DND-41 (cell line): ENCODE measurements at regions not wholly inside any gene's neighbourhood (a gene's known extent, or its start where the extent isn't known, plus 50 kb on each side); places are given as distances from the start of the nearest gene placed in this dataset.

Experiments
- ATAC-seq: fragments of 200-7000 bp; cut with Tn5 transposase; 3 replicates; pipeline ENCODE4 v1.9.1; 2021; ENCODE audit warnings: low read depth; ENCODE audit not compliant: insufficient read depth
- DNase-seq: peaks from one replicate; pipeline ENCODE4 v3.0.0-alpha.2; 2020
- H2AFZ ChIP-seq: 2 replicates; pipeline ENCODE4 v1.6.0; 2012; ENCODE audit warnings: low read depth, low read length
- H3K27ac ChIP-seq: 2 replicates; pipeline ENCODE4 v1.5.1; 2012; ENCODE audit warnings: low read length, inconsistent platforms
- H3K27me3 ChIP-seq: fragments of 200-600 bp; sonication (generic); 2 replicates; pipeline ENCODE4 v1.6.0; 2012; ENCODE audit warnings: low read length, mild to moderate bottlenecking, inconsistent platforms; ENCODE audit not compliant: insufficient read depth, poor library complexity
- H3K36me3 ChIP-seq: 2 replicates; pipeline ENCODE4 v1.5.1; 2012; ENCODE audit warnings: low read length, inconsistent platforms; ENCODE audit not compliant: insufficient read depth
- H3K4me1 ChIP-seq: 2 replicates; pipeline ENCODE4 v1.5.1; 2012; ENCODE audit warnings: mild to moderate bottlenecking, low read length; ENCODE audit not compliant: insufficient read depth
- H3K4me2 ChIP-seq: 2 replicates; pipeline ENCODE4 v1.6.0; 2012; ENCODE audit warnings: mild to moderate bottlenecking, moderate library complexity, low read length, inconsistent platforms; ENCODE audit not compliant: insufficient read depth
- H3K4me3 ChIP-seq, 2 experiments: fragments of 200-600 bp in 1 of 2; shearing (Covaris generic) in 1 of 2; 2 replicates each; pipeline ENCODE4 v1.5.1; 2012 to 2016; ENCODE audit warnings: inconsistent platforms in 2 of 2, low read length in 2 of 2, mild to moderate bottlenecking in 2 of 2, low read depth in 1 of 2, moderate library complexity in 1 of 2
- H3K79me2 ChIP-seq: 2 replicates; pipeline ENCODE4 v1.6.0; 2012; ENCODE audit warnings: low read length, inconsistent platforms; ENCODE audit not compliant: insufficient read depth
- H3K9ac ChIP-seq: 2 replicates; pipeline ENCODE4 v1.6.0; 2012; ENCODE audit warnings: low read depth, mild to moderate bottlenecking, inconsistent platforms, low read length, moderate library complexity
- H3K9me3 ChIP-seq: 2 replicates; pipeline ENCODE4 v1.5.1; 2012; ENCODE audit warnings: low read length, moderate library complexity, mild to moderate bottlenecking, inconsistent platforms; ENCODE audit not compliant: insufficient read depth, severe bottlenecking
- H4K20me1 ChIP-seq: 2 replicates; pipeline ENCODE4 v1.6.0; 2012; ENCODE audit warnings: low read length; ENCODE audit not compliant: insufficient read depth
- CTCF ChIP-seq: IDR thresholded peaks from 2 replicates; pipeline ENCODE4 v1.5.1; 2012; ENCODE audit warnings: borderline replicate concordance, low read length, moderate library complexity, mild to moderate bottlenecking; ENCODE audit not compliant: poor library complexity, severe bottlenecking; ENCODE audit errors: extremely low read depth
- EZH2 ChIP-seq: IDR thresholded peaks from 3 replicates; pipeline ENCODE4 v1.6.1; 2012; ENCODE audit warnings: borderline replicate concordance, low read depth, mild to moderate bottlenecking, moderate library complexity, low read length, inconsistent platforms; ENCODE audit not compliant: severe bottlenecking

- Histone ChIP-seq H3K9ac (no peak overlapping the region), H3K9me3 (no peaks in the 10 kb centered on the region), H3K27me3 (no peaks in the 10 kb centered on the region), H3K4me1 (no peaks in the 10 kb centered on the region), H3K4me2 (no peak overlapping the region), H3K27ac (no peak overlapping the region), H3K79me2 (no peaks in the 10 kb centered on the region), H3K4me3 (no peak overlapping the region), H4K20me1 (no peaks in the 10 kb centered on the region), H2AFZ (no peak overlapping the region), H3K36me3 (no peaks in the 10 kb centered on the region)
- no peak for ATAC-seq
- no peak for DNase-seq
- no peak for TF ChIP-seq EZH2
- TF ChIP-seq CTCF = no peak
Measured at GRCh38 chr10:106226828-106227227, 937.7 kb downstream of the SORCS1 start.

- Histone ChIP-seq H3K4me3 (no peak overlapping the region), H3K4me2 (no peak overlapping the region), H3K27ac (no peak overlapping the region), H3K27me3 (no peaks in the 10 kb centered on the region), H4K20me1 (no peaks in the 10 kb centered on the region), H3K79me2 (no peaks in the 10 kb centered on the region), H3K9me3 (no peaks in the 10 kb centered on the region), H2AFZ (no peak overlapping the region), H3K36me3 (no peaks in the 10 kb centered on the region), H3K4me1 (no peaks in the 10 kb centered on the region), H3K9ac (no peak overlapping the region)
- TF ChIP-seq CTCF (no peak), EZH2 (no peak)
- DNase-seq (no peak), ATAC-seq (no peak)
Measured at GRCh38 chr10:106226142-106226541, 938.4 kb downstream of the SORCS1 start.

- H3K27ac ChIP-seq = no peak overlapping the region
- H3K9me3 ChIP-seq = no peaks in the 10 kb centered on the region
- no peaks in the 10 kb centered on the region for H3K4me1 ChIP-seq
- H3K9ac ChIP-seq = no peak overlapping the region
- DNase-seq = no peak
- H2AFZ ChIP-seq = no peak overlapping the region
- no peaks in the 10 kb centered on the region for H3K79me2 ChIP-seq
- no peaks in the 10 kb centered on the region for H4K20me1 ChIP-seq
- H3K4me2 ChIP-seq = no peak overlapping the region
- no peak for TF ChIP-seq CTCF
- no peak for TF ChIP-seq EZH2
- no peaks in the 10 kb centered on the region for H3K36me3 ChIP-seq
- ATAC-seq = no peak
- no peak overlapping the region for H3K4me3 ChIP-seq
- no peaks in the 10 kb centered on the region for H3K27me3 ChIP-seq
Measured at GRCh38 chr10:106224676-106225075, 939.8 kb downstream of the SORCS1 start.

- H2AFZ ChIP-seq = no peak overlapping the region
- DNase-seq = no peak
Measured at GRCh38 chr10:106217627-106218026, 946.9 kb downstream of the SORCS1 start.

More at GRCh38 chr10:106217627-106218026, 946.9 kb downstream of the SORCS1 start:
- Histone ChIP-seq H3K9me3 (no peaks in the 10 kb centered on the region), H3K27me3 (no peaks in the 10 kb centered on the region), H3K4me2 (no peak overlapping the region), H3K27ac (no peak overlapping the region), H3K4me1 (no peaks in the 10 kb centered on the region), H3K9ac (no peak overlapping the region), H3K4me3 (no peak overlapping the region), H3K36me3 (no peaks in the 10 kb centered on the region), H4K20me1 (no peaks in the 10 kb centered on the region), H3K79me2 (no peaks in the 10 kb centered on the region)
- ATAC-seq = no peak
- no peak for TF ChIP-seq EZH2
- TF ChIP-seq CTCF = no peak
